ENCODE measurements at regions not wholly inside any gene's neighbourhood (a gene's known extent, or its start where the extent isn't known, plus 50 kb on each side); places are given as distances from the start of the nearest gene placed in this dataset.

DNA sequence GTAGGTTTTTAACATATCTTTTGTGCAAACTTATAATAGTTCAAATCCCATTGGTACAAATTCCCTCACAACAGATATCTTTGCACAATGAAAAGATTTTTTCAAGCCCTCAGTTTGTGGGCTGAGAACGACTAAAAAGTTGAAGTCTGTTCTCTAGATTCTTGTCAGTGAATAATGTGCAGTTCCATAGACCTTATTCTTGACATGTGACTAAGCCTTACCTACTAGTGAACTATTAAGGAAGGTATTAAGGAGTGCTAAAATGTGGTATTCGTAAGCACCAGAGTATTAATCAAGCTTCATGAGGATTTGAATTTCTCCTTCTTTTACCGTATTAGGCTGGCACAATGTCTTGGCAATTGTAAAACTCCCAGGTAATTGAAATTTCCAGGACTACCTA, 205.6 kb upstream of the DMRTA1 start:
- TF ChIP-seq, protein P1, sequence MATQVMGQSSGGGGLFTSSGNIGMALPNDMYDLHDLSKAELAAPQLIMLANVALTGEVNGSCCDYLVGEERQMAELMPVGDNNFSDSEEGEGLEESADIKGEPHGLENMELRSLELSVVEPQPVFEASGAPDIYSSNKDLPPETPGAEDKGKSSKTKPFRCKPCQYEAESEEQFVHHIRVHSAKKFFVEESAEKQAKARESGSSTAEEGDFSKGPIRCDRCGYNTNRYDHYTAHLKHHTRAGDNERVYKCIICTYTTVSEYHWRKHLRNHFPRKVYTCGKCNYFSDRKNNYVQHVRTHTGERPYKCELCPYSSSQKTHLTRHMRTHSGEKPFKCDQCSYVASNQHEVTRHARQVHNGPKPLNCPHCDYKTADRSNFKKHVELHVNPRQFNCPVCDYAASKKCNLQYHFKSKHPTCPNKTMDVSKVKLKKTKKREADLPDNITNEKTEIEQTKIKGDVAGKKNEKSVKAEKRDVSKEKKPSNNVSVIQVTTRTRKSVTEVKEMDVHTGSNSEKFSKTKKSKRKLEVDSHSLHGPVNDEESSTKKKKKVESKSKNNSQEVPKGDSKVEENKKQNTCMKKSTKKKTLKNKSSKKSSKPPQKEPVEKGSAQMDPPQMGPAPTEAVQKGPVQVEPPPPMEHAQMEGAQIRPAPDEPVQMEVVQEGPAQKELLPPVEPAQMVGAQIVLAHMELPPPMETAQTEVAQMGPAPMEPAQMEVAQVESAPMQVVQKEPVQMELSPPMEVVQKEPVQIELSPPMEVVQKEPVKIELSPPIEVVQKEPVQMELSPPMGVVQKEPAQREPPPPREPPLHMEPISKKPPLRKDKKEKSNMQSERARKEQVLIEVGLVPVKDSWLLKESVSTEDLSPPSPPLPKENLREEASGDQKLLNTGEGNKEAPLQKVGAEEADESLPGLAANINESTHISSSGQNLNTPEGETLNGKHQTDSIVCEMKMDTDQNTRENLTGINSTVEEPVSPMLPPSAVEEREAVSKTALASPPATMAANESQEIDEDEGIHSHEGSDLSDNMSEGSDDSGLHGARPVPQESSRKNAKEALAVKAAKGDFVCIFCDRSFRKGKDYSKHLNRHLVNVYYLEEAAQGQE (IDR thresholded peaks at IDR 0.05): no peak
- TF ChIP-seq, protein P2, sequence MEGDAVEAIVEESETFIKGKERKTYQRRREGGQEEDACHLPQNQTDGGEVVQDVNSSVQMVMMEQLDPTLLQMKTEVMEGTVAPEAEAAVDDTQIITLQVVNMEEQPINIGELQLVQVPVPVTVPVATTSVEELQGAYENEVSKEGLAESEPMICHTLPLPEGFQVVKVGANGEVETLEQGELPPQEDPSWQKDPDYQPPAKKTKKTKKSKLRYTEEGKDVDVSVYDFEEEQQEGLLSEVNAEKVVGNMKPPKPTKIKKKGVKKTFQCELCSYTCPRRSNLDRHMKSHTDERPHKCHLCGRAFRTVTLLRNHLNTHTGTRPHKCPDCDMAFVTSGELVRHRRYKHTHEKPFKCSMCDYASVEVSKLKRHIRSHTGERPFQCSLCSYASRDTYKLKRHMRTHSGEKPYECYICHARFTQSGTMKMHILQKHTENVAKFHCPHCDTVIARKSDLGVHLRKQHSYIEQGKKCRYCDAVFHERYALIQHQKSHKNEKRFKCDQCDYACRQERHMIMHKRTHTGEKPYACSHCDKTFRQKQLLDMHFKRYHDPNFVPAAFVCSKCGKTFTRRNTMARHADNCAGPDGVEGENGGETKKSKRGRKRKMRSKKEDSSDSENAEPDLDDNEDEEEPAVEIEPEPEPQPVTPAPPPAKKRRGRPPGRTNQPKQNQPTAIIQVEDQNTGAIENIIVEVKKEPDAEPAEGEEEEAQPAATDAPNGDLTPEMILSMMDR (IDR thresholded peaks at IDR 0.05): no peak
- TF ChIP-seq EHF (CRISPR knock-in tag; IDR thresholded peaks at IDR 0.05) (no peak), TP53 (CRISPR knock-in tag; IDR thresholded peaks at IDR 0.05) (no peak), MAX (IDR thresholded peaks at IDR 0.05) (no peak)

Data from A549 (cell line).